ENCODE measurements at regions not wholly inside any gene's neighbourhood (a gene's known extent, or its start where the extent isn't known, plus 50 kb on each side); places are given as distances from the start of the nearest gene placed in this dataset.
A peak's percentile ranks its signal among the peaks of the same experiment; 100 is the strongest.
"Not testable (repeated sequence)": the region's sequence is repeated elsewhere in the genome, so short reads cannot be mapped to it uniquely, and the experiment has no call there.

DNA sequence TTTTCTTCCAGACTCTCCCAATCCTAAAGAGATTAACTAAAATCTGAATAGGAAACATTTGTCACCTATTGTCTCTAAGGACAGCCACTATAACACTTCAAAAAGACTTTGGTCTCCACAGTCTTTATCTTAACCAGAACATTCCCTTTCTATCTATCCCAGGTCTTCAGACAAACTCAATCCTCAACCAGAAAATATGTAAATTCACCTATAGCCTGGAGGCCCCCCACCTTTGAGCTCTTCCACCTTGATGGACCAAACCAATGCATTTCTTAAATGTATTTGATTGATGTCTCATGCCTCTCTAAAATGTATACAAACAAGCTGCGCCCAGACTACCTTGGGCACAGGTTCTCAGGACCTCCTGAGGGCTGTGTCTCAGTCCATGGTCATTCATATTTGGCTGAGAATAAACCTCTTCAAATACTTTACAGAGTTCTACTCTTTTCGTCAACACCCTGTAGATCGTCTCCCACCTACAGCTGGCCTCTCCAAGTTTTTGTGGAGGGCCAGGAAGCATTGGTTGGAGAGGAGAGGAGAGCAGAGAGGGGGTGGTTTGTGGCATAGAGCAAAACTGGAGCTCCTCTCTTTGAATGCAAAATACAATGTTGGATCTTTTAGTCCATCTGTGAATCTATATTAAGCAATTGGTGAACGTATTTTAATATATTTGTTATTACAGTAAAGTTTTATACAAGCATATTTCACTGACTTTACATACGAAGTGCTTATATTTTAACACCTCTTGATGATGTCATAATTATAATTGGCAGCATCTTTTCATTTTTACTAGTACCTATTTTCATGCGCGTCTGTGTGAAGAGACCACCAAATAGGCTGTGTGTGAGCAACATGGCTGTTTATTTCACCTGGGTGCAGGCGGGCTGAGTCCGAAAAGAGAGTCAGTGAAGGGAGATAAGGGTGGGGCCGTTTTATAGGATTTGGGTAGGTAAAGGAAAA is 230.7 kb upstream of the DUSP10 start:
- DNase-seq (ENCODE audit: low read depth), result no peak

DNA sequence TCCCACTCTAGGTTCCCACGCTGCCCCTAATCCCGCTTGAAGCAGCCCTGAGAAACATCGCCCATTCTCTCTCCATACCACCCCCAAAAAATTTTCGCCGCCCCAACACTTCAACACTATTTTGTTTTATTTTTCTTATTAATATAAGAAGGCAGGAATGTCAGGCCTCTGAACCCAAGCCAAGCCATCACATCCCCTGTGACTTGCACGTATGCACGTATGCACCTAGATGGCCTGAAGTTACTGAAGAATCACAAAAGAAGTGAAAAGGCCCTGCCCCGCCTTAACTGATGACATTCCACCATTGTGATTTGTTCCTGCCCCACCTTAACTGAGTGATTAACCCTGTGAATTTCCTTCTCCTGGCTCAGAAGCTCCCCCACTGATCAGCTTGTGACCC is 229.1 kb upstream of the DUSP10 start:
- DNase-seq (ENCODE audit: low read depth), result not testable (repeated sequence)

DNA sequence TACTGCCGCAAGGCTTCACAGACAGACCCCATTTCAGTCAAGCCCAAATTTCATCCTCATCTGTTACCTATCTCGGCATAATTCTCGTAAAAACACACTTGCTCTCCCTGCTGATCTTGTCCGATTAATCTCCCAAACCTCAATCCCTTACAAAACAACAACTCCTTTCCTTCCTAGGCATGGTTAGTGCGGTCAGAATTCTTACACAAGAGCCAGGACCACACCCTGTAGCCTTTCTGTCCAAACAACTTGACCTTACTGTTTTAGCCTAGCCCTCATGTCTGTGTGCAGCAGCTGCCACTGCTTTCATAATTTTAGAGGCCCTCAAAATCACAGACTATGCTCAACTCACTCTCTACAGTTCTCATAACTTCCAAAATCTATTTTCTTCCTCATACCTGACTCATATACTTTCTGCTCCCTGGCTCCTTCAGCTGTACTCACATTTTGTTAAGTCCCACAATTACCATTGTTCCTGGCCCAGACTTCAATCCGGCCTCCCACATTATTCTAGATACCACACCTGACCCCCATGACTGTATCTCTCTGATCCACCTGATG is 227.5 kb upstream of the DUSP10 start:
- DNase-seq (ENCODE audit: low read depth), result peak; percentile 65

DNA sequence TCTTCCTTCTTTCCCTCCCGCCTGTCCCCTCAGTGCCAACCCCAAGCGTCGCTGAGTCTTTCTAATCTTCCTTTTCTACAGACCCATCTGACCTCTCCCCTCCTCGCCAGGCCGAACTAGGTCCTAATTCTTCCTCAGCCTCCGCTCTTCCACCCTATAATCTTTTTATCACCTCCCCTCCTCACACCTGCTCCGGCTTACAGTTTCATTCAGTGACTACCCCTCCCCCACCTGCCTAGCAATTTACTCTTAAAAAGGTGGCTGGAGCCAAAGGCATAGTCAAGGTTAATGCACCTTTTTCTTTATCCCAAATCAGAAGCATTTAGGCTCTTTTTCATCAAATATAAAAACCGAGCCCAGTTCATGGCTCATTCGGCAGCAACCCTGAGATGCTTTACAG is 225.6 kb upstream of the DUSP10 start:
- DNase-seq (ENCODE audit: low read depth), result not testable (repeated sequence)

DNA sequence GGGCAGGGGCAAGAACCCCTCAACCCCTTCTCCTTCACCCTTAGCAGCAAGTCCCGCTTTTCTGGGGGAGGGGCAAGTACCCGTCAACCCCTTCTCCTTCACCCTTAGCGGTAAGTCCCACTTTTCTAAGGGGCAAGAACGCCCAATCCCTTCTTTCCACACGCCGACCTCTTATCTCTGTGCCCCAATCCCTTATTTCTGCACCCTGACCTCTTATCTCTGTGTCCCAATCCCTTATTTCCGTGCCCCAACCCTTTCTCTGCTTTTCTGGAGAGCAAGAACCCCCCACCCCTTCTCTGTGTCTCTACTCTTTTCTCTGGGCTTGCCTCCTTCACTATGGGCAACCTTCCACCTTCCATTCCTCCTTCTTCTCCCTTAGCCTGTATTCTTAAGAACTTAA is 225.0 kb upstream of the DUSP10 start:
- not testable (repeated sequence) for DNase-seq (ENCODE audit: low read depth)

DNA sequence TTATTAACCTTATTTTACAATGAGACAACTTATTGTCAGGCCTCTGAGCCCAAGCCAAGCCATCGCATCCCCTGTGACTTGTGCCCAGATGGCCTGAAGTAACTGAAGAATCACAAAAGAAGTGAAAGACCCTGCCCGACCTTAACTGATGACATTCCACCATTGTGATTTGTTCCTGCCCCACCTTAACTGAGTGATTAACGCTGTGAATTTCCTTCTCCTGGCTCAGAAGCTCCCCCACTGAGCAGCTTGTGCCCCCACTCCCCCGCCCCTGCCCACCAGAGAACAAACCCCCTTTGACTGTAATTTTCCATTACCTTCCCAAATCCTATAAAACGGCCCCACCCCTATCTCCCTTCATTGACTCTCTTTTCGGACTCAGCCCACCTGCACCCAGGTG is 224.0 kb upstream of the DUSP10 start:
- DNase-seq (ENCODE audit: low read depth), result not testable (repeated sequence)

DNA sequence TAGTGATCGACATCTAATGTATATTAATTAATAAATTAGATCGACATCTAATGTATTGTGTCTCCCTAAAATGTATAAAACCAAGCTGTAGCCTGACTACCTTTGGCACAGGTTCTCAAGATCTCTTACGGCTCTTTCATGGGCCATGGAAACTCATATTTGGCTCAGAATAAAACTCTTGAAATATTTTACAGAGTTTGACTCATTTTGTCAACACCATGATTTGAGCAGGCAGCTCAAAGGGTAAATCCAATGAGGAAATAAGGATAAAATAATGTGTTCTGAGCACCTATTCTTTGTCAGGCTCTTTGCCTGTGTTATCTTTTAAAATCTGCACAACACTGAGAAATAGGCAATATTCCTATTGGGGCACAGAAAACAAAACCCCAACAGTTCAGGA is 223.4 kb upstream of the DUSP10 start:
- no peak for DNase-seq (ENCODE audit: low read depth)

DNA sequence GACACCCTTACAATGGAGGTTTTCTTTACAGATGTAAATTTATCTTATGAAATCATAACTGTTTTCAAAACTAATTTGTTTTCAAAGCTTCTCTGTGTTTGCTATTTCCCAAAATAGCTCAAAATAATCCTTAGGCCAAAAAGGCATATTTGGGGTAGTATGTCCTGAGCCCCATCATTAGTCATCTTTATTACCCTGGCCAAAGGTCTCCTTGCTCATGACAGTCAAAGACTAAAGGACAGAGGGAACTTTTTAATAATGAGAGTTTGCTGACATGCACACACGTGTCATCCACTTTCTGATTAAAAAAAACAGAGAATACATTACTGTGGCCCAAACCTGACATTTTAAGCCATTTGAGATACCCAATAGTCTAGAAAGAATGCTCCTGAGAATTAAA is 221.9 kb upstream of the DUSP10 start:
- no peak for DNase-seq (ENCODE audit: low read depth)

DNA sequence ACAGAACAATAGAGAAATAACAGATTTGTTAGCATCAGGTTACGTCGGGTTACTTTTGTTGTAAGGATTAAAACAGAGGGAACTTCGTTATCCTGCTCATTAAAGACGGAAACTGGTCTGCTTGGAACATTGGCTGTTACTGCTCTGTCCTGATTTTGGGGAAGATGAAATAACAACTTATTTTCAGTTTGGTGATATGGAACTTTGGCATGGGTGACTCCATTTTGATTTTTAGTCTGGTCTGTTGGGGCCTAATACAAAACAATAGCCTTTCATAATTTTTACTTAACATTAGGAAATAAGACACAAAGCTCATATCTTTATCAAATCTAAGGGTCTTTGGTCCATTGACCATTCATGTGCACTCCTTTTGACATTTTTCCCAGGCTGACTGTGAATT is 220.5 kb upstream of the DUSP10 start:
- DNase-seq (ENCODE audit: low read depth), result no peak

DNA sequence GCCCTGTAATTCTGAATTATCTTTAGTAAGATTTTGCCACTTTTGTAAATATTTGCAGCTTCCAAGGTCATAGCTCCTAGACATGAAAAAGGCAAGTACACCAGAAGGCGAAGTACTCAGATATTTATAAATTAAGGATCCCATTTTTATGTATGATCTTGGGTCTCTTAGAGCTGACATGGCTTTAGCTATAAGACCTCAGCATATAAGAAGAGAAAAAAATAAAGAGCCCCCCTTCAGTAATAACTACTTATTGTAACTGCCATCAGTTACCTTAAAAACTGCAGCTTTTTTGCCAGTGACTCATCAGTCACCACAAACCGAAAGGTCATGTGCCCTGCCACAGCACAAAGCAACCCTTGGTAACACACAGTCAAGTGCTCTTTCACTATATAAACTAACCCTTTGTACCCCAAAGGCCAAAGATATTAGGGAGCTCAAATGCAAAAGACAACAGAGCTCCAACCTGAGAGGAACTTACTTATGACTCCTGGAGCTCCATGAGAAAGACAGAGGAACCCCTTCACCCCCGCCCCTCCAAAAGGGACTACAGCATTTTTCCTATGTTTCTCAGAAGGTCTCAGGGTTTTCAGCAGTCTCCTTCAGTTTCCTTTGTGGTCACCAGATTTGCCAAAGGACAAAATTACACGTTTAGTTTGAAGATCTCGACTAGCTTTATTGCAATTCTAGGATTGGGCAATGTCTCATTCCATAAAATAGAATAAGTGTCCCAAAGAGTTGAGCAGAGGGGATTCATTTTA is 219.8 kb upstream of the DUSP10 start:
- peak; percentile 84 for DNase-seq (ENCODE audit: low read depth)

DNA sequence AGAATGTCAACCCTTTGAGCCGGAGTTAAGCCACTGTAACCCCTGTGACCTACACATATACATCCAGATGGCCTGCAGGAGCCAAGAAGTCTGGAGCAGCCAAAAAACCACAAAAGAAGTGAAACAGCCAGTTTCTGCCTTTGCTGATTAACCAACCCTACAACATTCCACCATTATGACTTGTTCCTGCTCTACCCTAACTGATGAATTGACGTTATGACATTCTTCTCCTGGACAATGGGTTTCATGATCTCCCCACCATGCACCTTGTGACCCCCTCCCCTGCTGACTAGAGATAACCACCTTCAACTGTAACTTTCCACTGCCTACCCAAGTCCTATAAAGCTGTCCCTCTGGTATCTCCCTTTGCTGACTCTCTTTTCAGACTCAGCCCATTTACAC is 216.3 kb upstream of the DUSP10 start:
- not testable (repeated sequence) for DNase-seq (ENCODE audit: low read depth)

DNA sequence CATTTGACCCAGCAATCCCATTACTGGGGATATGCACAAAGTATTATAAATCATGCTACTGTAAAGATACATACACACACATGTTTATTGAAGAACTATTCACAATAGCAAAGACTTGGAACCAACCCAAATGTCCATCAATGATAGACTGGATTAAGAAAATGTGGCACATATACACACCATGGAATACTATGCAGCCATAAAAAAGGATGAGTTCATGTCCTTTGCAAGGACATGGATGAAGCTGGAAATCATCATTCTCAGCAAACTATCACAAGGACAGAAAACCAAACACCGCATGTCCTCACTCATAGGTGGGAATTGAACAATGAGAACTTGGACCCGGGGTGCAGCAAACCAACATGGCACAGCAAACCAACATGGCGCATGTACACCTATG is 215.5 kb upstream of the DUSP10 start:
- DNase-seq (ENCODE audit: low read depth), result not testable (repeated sequence)

DNA sequence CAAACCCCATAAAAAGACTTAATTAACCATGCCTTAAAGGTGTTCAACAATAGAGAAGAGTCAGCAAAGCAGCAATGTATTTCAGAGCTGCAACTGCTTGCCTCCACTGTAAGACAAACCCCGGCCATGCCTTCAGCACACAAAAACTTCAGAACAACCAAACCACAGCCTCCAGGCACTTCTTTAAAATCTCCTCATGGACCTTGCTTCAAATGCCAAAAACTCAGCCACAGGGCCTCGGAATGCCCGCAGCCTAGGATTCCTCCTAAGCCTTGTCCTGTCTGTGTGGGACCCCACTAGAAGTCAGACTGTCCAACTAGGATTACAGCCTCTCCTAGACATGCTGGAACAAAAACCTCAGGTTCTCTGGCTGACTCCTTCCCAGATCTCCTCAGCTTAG is 208.1 kb upstream of the DUSP10 start:
- DNase-seq (ENCODE audit: low read depth), result peak; percentile 70

DNA sequence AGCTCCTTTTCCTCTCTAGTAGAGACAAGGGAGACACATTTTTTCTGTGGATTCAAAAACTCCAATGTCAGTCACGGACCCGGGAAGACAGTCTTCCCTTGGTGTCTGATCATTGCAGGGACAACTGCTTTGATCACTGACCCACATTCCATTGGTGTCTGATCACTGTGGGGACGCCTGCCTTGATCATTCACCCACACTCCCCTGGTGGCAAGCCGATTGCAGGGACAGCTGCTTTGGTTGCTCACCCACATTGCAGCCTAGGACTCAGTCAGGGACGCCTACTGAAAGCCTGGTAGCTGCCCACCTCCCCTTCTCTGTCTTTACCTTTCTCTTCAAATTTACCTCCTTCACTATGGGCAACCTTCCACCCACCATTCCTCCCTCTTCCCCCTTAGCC is 206.6 kb upstream of the DUSP10 start:
- peak; percentile 63 for DNase-seq (ENCODE audit: low read depth)

DNA sequence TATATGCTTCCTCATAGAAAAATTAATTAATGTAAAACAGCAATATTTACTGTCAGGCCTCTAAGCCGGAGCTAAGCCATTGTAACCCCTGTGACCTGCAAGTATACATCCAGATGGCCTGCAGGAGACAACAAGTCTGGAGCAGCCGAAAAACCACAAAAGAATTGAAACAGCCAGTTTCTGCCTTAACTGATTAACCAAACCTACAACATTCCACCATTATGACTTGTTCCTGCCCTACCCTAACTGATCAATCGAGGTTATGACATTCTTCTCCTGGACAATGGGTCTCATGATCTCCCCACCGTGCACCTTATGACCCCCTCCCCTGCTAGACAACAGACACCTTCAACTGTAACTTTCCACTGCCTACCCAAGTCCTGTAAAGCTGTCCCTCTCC is 205.8 kb upstream of the DUSP10 start:
- DNase-seq (ENCODE audit: low read depth), result no peak

DNA sequence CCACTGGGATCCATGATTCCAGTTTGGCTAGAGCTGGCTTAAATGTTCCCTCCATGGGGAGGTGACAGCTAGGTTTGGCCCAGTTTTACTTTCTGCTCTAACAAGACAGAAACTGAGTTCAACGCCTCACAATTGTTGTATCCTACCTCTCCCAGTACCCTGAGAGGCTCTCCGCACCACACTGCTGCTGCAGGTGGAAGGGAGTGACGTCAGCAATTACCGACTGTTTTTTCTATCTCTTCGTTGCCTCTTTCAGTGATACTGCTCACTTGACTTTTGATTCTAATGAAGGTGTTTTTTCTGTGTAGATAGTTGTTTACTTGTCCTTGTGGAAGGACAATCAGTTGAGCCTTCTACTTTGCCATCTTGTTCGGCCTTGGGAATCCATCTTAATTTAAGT is 204.9 kb upstream of the DUSP10 start:
- no peak for DNase-seq (ENCODE audit: low read depth)

DNA sequence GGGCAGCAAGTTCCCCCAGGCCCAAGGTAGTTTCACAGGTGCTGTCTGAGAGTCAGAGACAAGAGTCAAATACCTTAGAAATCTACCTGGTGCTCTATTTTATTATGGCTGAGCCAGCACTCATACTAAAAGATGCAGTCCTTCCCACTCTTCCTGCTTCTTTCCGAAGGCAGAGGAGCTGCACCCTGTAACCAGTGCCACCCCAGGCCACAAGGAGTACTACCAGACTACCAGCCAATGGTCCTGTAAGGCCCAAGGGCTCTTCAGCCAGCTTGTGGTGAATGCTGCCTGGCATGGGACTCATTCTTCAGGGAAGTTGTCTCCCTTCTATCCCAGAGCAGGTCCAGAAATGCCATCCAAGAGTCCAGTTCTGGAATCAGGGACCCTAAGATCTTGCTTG is 203.8 kb upstream of the DUSP10 start:
- no peak for DNase-seq (ENCODE audit: low read depth)

DNA sequence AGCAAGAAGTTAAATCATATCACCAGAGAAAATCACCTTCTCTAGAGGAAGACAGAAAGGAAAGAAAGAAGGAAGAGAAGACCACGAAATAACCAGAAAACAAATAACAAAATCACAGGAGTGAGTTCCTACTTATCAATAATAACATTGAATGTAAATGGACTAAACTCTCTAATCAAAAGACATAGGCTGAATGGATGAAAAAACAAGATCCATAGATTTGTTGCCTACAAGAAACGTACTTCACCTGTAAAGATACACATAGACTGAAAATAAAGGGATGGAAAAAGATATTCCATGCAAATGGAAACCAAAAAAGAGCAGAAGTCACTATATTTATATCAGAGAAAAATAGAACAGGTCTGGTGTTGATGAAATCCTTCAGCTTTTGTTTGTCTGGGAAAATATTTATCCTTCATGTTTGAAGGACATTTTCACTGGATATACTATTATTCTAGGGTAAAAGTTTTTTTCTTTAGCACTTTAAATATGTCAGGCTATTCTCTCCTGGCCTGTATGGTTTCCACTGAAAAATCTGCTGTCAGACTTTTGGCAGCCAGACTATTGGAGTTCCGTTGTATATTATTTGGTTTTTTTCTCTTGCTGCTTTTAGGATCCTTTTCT is 202.5 kb upstream of the DUSP10 start:
- no peak for DNase-seq (ENCODE audit: low read depth)

DNA sequence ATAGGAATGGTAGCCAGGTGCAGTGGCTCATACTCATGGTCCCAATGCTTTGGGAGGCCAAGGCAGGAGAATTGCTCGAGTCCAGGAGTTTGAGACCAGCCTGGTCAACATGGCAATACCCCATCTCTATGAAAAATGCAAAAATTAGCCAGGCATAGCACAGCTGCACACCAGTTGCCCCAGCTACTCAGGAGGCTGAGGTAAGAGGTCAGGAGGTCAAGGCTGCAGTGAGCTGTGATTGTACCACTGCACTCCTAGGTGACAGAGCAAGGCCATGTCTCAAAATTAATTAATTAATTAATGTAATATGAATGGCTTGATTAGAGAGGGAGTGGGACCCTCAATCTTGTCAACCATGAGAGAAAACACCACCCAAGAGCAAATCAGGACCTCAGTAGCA is 198.7 kb upstream of the DUSP10 start:
- DNase-seq (ENCODE audit: low read depth), result peak; percentile 33

DNA sequence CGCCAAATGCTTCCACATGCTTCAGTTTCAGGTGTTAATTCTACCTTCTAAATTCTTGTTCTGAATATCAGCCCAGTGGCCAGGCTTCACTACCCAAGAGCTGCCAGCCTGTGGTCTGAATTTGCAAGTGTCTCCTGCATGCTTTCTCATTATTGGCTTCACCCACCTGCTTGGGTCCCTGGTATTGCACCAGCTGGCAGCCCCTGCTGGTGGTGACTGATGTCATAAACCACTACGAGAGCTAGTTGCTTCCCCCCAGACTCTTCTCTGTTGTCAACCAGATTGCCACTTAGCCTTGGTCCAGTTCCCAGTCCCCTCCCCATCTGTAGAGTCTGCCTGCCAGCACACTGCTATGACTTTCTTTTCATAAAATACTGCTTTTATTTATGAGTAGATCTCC is 197.7 kb upstream of the DUSP10 start:
- peak; percentile 95 for DNase-seq (ENCODE audit: low read depth)

DNA sequence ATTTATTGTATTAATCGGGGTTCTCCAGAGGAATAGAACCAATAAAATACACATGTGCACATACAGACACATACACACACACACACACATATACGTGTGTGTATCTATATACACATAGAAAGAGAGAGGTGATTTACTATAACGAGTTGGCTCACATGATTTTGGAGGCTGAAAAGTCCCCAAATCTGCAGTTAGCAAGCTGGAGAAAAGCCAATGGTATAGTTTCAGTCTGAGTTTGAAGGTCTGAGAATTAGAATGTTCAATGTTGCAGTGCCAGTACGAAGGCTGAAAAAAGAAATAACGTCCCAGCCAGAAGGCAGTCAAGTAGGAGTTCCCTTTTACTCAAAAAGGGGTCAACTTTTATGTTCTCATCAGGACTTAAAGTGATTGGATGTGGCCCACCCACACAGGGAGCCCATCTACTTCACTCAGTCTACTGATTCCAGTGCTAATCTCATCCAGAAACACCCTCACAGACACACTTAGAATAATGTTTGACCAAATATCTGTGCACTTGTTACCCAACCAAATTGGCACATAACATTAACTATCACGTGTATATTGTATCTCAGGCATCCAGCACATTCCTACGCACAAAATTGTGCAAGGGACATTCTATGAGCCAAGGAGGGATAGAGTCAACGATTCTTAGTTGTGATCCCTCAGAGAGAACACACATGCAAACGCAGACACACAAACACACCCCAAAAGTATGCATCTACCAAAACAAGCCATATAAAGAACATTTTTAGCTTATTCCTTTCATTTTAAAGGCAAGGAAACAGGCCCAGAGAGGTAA is 195.5 kb upstream of the DUSP10 start:
- DNase-seq (ENCODE audit: low read depth), result no peak
